Activated effector memory CD4-positive, alpha-beta T cell treated with Interleukin-2 at 50 U/mL for 16 hours (primary cell): ENCODE measurements at regions not wholly inside any gene's neighbourhood (a gene's known extent, or its start where the extent isn't known, plus 50 kb on each side); places are given as distances from the start of the nearest gene placed in this dataset.
"Not testable (repeated sequence)": the region's sequence is repeated elsewhere in the genome, so short reads cannot be mapped to it uniquely, and the experiment has no call there.

Source experiments
- DNase-seq: peaks from one replicate; pipeline ENCODE4 v3.0.0-alpha.2; 2020

DNA sequence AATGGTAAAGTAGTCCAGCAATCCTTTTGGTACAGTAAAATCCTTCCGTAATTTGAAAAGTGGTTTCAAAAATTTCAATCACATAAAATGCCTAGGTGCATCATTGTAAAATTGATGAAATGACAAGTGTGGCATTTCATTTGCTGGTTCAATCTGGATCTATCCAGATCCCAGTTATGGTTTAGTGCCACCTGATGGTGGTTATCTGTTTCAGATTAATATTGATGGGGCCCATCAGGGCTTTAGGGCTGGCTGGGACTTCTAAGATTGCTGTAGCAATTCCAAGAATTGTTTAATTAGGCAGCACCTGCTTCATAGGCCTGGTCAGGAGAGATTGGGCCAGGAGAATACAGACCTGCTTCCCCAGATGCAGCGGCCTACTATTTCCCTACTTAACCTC, 55.5 kb upstream of the PIK3C3 start:
- DNase-seq: no peak

DNA sequence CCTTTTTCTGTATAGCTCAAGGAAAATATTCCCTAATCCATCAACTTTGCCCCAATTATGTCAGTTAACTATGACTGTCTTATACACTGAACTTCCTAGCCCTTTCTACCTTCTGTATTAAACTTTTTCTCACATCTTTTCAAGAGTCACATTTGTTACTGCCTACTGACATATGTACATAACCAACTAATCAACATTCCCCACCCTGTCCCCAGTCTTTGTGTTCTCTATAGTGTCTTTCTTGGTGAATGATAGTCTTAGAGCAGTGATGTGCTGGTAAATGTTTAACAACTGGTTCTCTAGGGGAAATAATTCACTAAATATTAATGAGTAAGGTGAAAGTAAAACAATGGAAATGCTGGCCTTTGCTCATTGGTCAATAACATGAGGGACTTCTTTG, 61.6 kb upstream of the PIK3C3 start:
- DNase-seq: no peak

DNA sequence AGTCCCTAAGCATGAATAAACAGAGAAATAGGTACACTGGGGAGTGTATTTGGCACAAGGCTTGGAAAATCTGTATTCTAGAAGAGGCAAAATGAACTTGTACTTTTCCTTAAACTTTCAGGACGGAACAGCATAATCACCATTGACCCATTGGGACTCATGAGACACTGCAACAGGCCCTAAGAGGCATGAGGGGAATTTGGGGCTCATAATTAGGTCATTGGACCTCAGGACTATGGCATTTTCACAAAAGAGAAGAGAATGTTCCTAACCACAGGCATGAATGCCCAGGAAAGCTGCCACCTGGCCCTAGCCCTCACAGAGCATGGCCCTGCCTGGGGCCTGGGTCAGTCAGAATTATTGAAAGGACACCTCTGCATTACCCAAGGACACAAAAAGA, 67.9 kb upstream of the PIK3C3 start:
- no peak for DNase-seq

DNA sequence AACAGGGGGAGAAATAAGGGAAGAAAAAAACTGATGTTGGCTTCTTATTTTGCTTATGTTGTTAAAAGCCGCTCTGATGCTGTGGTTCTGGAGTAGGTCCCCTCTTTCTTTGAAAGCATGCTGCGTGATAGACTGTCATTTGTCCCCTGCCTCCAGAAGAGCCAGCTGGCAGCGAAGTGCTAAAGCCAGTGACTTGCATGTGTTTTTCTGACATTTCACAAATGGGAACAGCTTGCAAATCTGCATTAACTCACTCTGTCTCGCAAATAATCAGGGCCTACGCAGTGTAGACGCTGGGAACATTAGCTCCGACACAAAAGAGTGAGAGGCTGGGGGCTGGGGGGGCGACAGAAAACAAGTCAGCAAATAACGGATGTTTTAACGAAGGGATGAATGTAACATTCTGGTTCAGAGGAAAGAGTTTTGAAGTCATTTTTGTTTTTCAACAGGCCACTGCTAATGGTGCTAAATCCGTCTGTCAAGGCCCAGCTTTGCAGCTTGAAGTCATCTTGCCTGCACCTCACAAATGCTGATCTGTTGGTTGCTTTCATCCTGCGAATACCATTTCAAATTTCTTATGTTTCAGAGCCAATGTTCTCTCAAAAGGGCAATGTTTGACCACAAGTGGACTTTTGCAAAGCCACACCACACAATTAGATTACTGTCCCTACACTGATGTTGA, 68.8 kb upstream of the PIK3C3 start:
- DNase-seq: no peak

DNA sequence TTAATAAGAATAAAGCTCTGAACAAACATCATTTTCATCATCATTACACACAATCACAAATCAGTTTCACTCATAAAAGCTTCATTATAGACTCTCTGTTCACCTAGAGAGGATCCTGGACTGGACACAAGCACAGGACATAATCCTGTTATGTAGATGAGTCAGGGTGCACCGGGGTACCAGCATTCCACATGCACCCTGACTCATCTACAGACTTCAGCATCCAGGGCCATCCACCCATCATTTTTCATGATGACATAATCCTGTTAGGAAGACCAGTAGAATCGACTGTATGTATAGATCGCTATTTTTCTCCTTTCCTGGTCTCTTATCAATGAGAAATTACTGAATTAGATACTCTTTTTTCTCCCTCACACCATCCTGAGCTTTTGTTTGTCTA, 73.7 kb upstream of the PIK3C3 start:
- no peak for DNase-seq

DNA sequence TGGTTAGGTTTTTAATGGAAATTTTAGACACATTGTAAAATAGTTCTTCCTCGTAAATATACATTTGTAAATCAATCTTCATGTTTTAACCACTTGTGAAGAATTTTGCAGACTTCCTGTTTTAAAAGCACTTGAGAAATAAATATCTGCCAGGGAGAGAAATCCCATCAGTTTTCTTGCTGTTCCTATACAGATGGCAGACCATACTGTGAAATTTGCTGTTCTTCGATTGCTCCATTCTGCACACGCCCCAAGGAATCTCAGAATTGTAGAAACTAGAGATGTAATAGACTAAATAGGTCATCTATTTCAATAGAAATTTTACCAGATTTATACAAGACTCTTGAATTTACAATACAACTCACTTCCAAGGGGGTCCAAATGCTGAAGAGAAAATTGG, 75.8 kb upstream of the PIK3C3 start:
- DNase-seq: no peak

DNA sequence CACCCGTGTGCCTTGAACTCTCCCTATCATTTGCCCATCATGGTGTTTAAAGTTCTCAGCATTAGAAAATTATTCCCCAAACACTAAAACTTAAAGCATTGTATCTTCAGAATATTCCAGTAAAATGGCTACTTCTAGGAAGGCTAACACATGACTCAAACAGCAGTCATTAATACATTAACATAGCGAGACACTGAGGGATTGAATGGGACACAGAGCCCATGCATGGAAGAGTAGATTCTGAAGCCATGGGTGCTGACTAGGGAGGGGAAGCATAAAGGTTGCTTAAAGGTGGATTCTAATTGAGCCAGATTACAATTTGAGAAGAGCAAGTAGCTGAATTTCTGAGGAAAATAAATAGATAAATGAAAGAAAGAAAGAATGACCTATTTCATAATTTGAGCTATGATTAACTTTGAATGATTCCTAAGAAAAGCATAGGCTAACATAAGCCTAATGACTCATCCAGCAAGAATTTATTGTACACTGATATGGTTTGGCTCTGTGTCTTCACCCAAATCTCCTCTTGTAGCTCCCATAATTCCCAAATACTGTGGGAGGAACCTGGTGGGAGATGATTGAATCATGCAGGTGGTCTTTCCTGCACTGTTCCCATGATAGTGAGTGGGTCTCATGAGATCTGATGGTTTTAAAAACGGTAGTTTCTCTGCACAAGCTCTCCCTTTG, 79.8 kb upstream of the PIK3C3 start:
- DNase-seq: no peak

DNA sequence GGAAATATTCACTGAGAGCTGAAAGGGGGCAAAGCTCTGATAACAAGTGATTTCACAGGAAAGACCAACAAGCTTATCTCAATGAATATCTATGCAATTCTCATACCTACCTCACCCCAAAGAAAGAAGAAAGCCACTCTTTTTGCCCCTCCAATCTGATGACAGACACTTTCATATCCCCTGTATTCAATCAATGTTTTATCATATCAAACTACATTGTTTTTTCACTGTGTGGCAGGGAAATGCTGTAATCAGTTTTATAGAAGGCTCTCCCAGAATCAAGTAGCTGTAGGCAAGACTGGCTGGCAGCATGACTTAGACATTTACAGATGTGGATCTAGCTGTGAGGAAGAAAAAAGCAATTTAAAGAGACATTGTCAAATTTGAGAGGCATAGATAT, 81.3 kb upstream of the PIK3C3 start:
- DNase-seq: no peak

DNA sequence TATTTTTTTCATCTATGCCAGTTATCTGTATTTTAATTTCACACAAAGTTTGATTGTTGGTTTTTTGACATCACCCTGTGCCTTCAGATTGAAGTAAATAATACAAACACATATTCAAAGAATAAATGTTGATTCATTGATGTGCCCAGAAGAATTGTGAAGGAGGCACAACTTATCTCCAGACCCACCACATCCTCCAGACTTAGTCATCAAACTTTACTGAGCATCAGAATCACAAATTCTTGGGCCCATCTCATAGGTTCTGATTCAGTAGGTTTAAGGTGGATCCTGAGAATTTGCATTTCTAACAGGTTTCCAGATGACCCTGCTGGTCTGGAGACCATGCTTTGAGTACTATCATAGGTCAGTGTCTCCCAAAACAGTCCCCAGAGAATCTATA, 82.8 kb upstream of the PIK3C3 start:
- DNase-seq: no peak

DNA sequence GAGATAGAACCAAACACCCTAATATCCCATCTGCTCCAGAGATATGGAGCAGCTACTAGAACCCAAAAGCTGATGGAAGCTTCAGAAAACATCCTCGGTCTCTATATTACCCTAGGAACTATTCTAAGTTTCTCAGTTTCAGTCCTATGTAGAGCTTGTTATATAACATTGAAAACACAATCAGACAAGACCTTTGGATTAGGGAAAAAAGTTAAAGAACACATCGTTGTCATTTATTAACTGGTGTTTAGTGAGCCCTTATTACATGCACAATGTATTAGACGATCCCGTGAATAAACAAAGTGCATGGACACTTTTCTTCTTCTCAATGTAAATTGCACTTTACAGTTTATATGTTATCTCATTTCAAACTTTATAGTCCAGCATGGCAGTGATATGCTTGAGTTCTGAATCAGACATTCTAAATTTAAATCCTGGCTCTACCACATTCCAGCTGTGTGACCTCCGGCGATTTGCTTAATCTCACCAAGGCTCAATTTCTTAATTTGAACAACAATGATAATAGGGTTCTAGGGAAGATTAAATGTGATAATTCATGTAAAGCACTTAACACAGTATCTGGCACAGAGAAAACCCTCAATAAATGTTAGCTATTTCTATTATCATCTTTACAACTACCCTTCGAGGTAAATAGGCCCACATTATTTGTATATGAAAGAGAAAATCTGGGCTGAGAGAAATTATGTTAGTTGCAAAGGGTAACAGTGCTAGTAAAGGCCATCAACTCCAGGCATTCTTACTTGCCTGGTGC, 83.6 kb upstream of the PIK3C3 start:
- no peak for DNase-seq

DNA sequence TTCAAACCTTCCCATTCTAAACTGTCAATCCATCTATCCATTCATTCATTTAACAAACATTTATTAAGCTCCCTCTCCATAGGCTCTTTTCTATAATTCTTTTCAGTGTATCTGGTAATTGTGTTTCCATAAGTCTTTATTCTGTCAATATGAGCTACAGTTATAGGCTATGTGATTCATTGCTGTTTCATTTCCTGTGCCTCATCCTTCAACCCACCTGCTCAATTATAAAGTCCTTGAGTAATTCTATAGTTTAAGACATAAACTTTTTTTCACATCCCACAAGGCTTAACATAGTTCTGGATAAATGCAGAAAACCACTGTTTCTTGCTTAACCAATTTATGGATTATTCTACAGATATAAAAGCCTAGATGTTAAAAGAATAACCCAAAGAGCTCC, 84.2 kb upstream of the PIK3C3 start:
- DNase-seq: no peak

DNA sequence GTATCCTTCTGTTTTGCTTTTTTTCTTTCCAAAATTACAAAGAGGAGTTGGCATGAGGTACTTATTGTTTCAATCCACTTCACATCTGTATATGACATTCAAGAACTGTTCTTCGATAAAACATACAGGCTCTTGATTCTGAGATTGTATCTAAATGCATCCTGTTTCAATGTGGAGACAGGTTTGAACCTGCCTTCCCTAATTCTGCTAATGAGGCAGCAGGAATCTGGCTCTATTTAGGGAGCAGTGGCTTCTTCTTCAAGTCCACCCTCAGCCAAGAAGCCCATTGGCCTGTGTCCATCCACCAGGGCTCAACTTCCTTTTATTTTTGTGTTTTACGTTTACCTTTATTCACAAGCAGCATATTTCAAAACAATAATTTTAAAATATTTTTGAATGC, 84.8 kb upstream of the PIK3C3 start:
- DNase-seq: no peak

DNA sequence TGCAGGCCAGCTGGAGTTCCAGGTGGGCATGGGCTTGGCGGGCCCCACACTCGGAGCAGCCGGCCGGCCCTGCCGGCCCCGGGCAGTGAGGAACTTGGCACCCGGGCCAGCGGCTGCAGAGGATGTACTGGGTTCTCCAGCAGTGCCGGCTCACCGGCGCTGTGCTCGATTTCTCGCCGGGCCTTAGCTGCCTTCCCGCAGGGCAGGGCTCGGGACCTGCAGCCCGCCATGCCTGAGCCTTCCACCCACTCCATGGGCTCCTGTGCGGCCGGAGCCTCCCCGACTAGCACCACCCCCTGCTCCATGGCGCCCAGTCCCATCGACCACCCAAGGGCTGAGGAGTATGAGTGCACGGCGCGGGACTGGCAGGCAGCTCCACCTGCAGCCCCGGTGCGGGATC, 89.2 kb upstream of the PIK3C3 start:
- DNase-seq: not testable (repeated sequence)

DNA sequence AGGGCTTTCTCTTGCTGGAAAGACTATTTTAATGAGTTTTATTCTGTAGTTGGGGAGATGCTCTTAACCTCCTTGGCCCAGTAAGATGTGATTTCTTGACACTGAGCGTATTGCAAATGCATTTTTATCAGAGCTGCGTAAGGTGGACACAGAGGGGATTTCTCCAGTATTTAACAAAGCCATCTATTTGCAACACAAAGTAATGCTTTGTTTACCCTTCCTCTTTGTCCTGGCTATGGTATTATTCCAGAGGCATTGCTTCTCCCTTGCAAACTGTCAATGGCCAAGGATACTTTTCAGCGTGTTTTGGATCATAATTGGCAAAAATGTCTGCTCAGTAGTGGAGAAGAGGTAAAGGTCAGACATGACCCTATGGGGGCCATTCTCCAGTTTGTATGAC, 90.8 kb upstream of the PIK3C3 start:
- no peak for DNase-seq

DNA sequence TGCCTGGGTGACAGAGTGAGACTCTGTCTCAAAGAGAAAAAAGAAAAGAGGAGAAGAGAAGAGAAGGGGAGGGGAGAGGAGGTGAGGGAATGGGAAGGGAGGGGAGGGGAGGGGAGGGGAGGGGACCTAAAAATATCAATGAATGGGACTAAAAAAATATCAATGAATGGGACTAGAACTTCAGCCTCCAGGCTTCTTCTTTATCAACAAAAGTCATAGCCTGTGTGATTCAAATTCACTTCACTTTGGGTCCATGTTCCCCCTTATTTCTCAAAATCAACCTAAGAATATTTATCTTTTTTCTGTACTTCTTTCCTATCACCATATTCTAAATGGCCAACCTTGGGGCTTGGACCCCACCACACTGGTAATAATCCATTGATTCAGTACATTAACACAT, 92.1 kb upstream of the PIK3C3 start:
- DNase-seq: no peak

DNA sequence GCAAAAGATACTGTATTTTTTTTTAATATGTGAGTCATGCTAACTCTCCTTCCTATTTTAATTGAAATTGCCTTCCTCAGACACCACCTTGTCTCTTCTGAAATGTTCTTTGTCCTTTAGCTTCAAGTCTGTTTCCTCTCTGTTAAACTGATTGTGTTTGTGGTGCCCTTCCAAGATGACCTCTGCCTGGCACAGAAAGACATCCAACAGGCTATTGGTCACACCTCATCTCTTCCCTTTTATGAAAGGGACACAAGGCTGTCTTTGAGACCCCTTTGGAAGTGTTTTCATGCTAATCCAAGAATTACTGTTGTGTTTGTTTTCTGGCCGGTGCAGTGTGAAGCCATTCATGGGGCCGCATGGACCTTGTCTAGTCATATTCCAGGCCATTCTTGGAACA, 94.0 kb upstream of the PIK3C3 start:
- no peak for DNase-seq

DNA sequence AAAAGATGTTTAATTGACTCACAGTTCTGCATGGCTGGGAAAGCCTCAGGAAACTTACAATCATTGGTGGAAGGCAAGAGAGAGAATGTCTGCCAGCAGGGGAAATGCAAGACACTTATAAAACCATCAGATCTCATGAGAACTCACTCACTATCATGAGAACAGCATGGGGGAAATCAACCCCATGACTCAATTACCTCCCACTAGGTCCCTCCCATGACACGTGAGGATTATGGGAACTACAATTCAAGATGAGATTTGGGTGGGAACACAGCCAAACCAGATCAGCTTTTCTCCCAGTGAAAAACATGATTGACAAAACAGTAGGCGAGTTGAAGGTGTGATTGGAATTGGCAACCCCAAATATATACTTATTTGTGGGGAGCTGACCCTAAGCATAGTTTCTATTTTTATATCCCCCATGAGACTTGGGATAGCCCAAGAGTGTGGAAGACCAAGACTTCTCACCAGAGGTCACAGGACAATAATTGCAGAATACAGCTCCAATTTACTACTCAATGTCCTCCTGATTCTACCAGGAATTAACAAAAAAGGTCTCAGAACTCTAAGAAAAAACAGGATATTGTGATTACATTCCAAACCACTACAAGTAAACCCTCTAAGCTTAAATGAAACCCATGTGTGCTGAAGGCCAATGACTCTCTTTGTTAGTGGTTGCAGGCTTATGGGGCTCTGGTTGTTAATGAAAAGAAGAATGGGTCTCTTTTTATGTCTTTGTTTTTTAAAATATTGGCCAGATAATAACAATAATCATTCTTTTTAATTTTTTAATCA, 96.1 kb upstream of the PIK3C3 start:
- no peak for DNase-seq

DNA sequence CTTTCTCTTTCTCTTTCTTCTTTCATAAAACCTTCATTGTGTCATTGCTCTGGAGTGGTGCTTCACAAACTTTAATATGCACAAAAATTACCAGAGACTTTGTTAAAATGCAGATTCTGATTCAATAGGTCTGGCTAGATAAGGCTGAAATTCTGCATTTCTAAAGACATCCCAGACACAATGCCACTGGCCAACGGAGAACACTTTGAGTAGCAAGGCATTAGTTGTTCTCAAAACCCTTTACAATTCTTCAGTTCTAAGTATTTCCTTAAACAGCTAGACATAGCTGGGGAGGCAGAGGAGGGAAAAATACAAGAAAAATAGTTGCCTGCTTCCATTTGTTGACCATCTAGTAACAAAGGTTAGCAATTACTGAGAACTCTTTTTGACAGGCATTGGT, 101.8 kb upstream of the PIK3C3 start:
- no peak for DNase-seq

DNA sequence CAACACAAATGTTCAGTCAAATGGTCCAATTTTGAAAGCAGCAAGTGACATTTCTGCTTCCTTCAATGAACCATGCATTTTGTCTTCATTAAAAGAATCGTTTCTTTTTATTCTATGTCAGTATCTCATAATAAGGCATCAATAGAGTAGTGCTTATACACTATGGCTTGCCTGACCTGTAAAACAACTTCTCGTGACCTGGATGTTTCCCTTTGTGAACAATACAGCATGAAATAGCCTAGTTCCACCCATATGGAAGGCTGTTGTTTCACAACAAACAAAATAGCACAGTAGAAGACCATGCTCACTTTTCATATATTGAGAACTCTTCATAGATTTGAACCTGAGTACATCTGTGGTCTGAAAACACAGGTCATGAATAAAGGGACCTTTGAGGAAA, 104.3 kb upstream of the PIK3C3 start:
- DNase-seq: no peak

DNA sequence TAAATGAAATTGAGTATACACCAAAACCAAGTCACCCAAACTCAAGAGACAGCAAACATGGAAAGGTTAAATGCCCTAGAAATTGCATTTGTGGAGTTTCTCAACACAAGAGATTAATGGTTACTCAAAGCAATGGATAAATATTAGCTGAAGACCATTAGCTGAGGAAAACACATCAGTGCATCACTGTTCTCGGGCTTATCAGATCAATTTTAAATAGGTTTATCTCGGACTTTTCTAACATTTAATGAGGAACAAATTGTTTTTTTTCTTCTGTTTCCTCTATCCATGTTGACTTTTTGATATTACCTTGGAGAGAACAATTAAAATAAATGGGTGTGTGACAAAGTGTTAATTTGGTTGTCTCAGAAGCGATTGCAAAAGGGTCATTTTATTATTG, 105.4 kb upstream of the PIK3C3 start:
- no peak for DNase-seq

DNA sequence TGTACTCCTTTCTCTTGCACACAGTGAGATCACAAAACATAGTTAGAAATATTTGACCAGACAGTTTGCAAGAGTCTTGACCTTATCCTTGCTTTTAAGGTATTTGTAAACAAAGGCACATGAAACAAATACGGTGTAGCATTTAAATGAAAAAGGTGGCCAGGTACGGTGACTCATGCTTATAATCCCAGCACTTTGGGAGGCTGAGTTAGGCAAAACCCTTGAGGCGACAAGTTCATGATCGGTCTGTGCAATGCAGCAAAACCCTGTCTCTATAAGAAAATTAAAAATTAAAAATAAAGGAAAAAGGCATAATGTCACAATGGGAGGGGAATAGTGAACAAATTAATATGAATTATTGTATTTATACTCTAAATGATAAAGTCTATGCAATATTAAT, 109.5 kb upstream of the PIK3C3 start:
- DNase-seq: no peak

DNA sequence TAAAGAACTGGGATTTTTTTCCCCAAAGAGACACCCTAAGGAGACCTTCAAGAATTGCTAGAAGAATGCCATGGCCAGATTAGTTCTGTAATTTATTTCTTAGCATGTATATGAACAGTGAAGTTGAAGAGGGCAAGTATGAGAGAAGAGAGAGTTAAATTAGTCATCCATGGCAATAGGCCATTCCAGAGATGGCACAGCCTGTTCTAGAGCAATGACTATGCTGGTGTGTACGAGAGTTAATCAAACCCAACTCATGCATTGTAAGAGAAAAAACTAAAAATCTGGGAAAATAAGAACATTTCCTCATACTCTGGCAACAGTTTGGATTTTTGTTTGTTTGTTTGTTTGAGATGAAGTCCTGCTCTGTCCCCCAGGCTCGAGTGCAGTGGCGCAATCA, 112.1 kb upstream of the PIK3C3 start:
- no peak for DNase-seq
